Astrocyte (in vitro differentiated cells and primary cell): ENCODE measurements at regions not wholly inside any gene's neighbourhood (a gene's known extent, or its start where the extent isn't known, plus 50 kb on each side); places are given as distances from the start of the nearest gene placed in this dataset.

ENCODE experiments used
- DNase-seq: peaks from one replicate; pipeline ENCODE4 v3.0.0-alpha.2; 2010; ENCODE audit warnings: low read depth
- FAIRE-seq: peaks from 2 replicates; lab custom pipeline; 2011; peaks lifted over from hg19 to GRCh38; lab: Jason Lieb, UNC
- H2AFZ ChIP-seq: 2 replicates; pipeline ENCODE4 v1.6.0; 2012; ENCODE audit warnings: low read depth, low read length, inconsistent platforms
- H3K27ac ChIP-seq: 2 replicates; pipeline ENCODE4 v1.5.1; 2011; ENCODE audit warnings: low read depth, low read length, inconsistent platforms
- H3K27me3 ChIP-seq: 2 replicates; pipeline ENCODE4 v1.6.0; 2011; ENCODE audit warnings: low read length, inconsistent platforms; ENCODE audit not compliant: insufficient read depth
- H3K36me3 ChIP-seq: 2 replicates; pipeline ENCODE4 v1.5.1; 2011; ENCODE audit warnings: low read length, inconsistent platforms; ENCODE audit not compliant: insufficient read depth
- H3K4me1 ChIP-seq: 2 replicates; pipeline ENCODE4 v1.5.1; 2011; ENCODE audit warnings: low read length, inconsistent platforms; ENCODE audit not compliant: insufficient read depth
- H3K4me2 ChIP-seq: 2 replicates; pipeline ENCODE4 v1.6.0; 2012; ENCODE audit warnings: low read length, inconsistent platforms
- H3K4me3 ChIP-seq: 2 replicates; pipeline ENCODE4 v1.5.1; 2011; ENCODE audit warnings: low read depth, mild to moderate bottlenecking, low read length, inconsistent platforms; ENCODE audit not compliant: insufficient read depth
- H3K79me2 ChIP-seq: 2 replicates; pipeline ENCODE4 v1.6.0; 2012; ENCODE audit warnings: mild to moderate bottlenecking, low read length, inconsistent platforms; ENCODE audit not compliant: insufficient read depth
- H3K9ac ChIP-seq: 2 replicates; pipeline ENCODE4 v1.6.0; 2012; ENCODE audit warnings: mild to moderate bottlenecking, low read length, inconsistent platforms
- H3K9me3 ChIP-seq: 2 replicates; pipeline ENCODE4 v1.5.1; 2012; ENCODE audit warnings: low read depth, mild to moderate bottlenecking, low read length, inconsistent platforms; ENCODE audit not compliant: insufficient read depth
- H4K20me1 ChIP-seq: 2 replicates; pipeline ENCODE4 v1.6.0; 2012; ENCODE audit warnings: low read length, inconsistent platforms; ENCODE audit not compliant: insufficient read depth
- H3K27ac Mint-ChIP-seq: one replicate; pipeline ENCODE4 v1.8.0; 2021; ENCODE audit warnings: mild to moderate bottlenecking, mixed read lengths; ENCODE audit not compliant: unreplicated experiment
- H3K27me3 Mint-ChIP-seq: one replicate; pipeline ENCODE4 v1.8.0; 2021; ENCODE audit warnings: low read depth, mixed read lengths; ENCODE audit not compliant: unreplicated experiment
- H3K36me3 Mint-ChIP-seq: one replicate; pipeline ENCODE4 v1.8.0; 2021; ENCODE audit warnings: low read depth, mixed read lengths; ENCODE audit not compliant: unreplicated experiment
- H3K4me1 Mint-ChIP-seq: one replicate; pipeline ENCODE4 v1.8.0; 2021; ENCODE audit warnings: low read depth, mixed read lengths; ENCODE audit not compliant: unreplicated experiment
- H3K4me3 Mint-ChIP-seq: one replicate; pipeline ENCODE4 v1.8.0; 2021; ENCODE audit warnings: mild to moderate bottlenecking, moderate library complexity, mixed read lengths; ENCODE audit not compliant: unreplicated experiment
- H3K9me3 Mint-ChIP-seq: one replicate; pipeline ENCODE4 v1.8.0; 2021; ENCODE audit warnings: mild to moderate bottlenecking, mixed read lengths; ENCODE audit not compliant: unreplicated experiment
- EZH2 ChIP-seq: IDR thresholded peaks from 2 replicates; pipeline ENCODE4 v1.6.1; 2012; ENCODE audit warnings: mild to moderate bottlenecking, low read length, inconsistent platforms; ENCODE audit not compliant: insufficient read depth
- TF ChIP-seq, protein P1 (sequence below): IDR thresholded peaks from 2 replicates; pipeline ENCODE4 v1.5.1; 2011; ENCODE audit warnings: low read depth, mild to moderate bottlenecking, inconsistent platforms, low read length, moderate library complexity; ENCODE audit not compliant: insufficient read depth

DNA sequence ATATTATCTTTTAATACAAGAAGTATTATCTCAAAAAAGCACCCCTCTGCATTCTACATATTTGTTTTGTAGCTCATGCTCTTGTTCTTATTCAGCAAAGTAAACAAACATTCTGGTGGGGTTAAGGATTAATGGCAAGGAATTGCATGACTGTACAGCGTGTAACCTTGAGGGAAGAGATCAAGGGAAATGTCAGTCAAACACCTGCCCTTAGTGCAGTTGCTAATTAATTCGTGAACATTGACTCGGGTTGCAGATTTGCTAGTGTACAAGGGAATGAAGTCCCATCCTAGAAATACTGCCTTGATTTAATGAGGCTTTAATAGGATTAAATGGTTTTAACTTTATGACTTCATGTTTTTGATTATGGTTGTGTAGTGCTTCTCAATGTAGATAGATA lies 1758.1 kb downstream of the MAT2B start:
- no peak overlapping the region for H2AFZ ChIP-seq
- no peaks in the 10 kb centered on the region for H3K27me3 Mint-ChIP-seq
- TF ChIP-seq EZH2: no peak
- TF ChIP-seq, protein P1, sequence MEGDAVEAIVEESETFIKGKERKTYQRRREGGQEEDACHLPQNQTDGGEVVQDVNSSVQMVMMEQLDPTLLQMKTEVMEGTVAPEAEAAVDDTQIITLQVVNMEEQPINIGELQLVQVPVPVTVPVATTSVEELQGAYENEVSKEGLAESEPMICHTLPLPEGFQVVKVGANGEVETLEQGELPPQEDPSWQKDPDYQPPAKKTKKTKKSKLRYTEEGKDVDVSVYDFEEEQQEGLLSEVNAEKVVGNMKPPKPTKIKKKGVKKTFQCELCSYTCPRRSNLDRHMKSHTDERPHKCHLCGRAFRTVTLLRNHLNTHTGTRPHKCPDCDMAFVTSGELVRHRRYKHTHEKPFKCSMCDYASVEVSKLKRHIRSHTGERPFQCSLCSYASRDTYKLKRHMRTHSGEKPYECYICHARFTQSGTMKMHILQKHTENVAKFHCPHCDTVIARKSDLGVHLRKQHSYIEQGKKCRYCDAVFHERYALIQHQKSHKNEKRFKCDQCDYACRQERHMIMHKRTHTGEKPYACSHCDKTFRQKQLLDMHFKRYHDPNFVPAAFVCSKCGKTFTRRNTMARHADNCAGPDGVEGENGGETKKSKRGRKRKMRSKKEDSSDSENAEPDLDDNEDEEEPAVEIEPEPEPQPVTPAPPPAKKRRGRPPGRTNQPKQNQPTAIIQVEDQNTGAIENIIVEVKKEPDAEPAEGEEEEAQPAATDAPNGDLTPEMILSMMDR: no peak
- H3K36me3 Mint-ChIP-seq: no peaks in the 10 kb centered on the region
- H3K4me3 ChIP-seq: no peak overlapping the region
- no peak overlapping the region for H3K4me2 ChIP-seq
- H3K27ac Mint-ChIP-seq: no peak overlapping the region
- no peaks in the 10 kb centered on the region for H3K79me2 ChIP-seq
- H3K9me3 ChIP-seq: no peaks in the 10 kb centered on the region
- H4K20me1 ChIP-seq: no peaks in the 10 kb centered on the region
- DNase-seq (no peak), FAIRE-seq (no peak)
- no peaks in the 10 kb centered on the region for H3K4me1 ChIP-seq
- no peak overlapping the region for H3K9ac ChIP-seq
- H3K27me3 ChIP-seq: no peaks in the 10 kb centered on the region
- no peaks in the 10 kb centered on the region for H3K4me1 Mint-ChIP-seq
- no peaks in the 10 kb centered on the region for H3K36me3 ChIP-seq
- H3K4me3 Mint-ChIP-seq: no peak overlapping the region
- peaks cover 2% of the 10 kb centered on the region for H3K9me3 Mint-ChIP-seq
- H3K27ac ChIP-seq: no peak overlapping the region

DNA sequence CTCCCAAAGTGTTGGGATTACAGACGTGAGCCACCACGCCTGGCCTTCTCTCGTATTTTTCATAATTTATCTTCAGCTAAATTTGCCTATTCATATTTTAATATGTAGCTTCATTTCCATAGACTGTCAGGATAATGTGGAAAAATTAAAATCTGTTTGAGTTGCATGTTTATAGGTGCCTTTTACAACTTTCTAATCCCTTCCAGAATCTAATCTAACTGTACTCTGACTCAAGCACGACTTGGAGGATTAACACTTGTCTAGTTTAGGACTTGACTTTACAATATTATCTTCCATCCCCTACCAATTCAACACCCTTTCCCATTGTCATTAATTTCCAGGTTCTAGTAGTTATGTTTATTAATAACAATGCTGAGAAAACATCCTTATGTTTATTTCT lies 1761.5 kb downstream of the MAT2B start:
- Histone ChIP-seq H3K9me3 (no peaks in the 10 kb centered on the region), H3K79me2 (no peaks in the 10 kb centered on the region), H2AFZ (no peak overlapping the region), H3K27ac (no peak overlapping the region), H3K36me3 (no peaks in the 10 kb centered on the region), H3K4me2 (no peak overlapping the region), H4K20me1 (no peaks in the 10 kb centered on the region), H3K27me3 (no peaks in the 10 kb centered on the region), H3K9ac (no peak overlapping the region), H3K4me3 (no peak overlapping the region), H3K4me1 (no peaks in the 10 kb centered on the region)
- H3K36me3 Mint-ChIP-seq: no peaks in the 10 kb centered on the region
- no peak overlapping the region for H3K27ac Mint-ChIP-seq
- H3K4me3 Mint-ChIP-seq: no peak overlapping the region
- H3K27me3 Mint-ChIP-seq: no peaks in the 10 kb centered on the region
- H3K9me3 Mint-ChIP-seq: peaks cover 2% of the 10 kb centered on the region
- H3K4me1 Mint-ChIP-seq: no peaks in the 10 kb centered on the region
- no peak for DNase-seq
- TF ChIP-seq, protein P1: no peak
- no peak for TF ChIP-seq EZH2
- FAIRE-seq: no peak

DNA sequence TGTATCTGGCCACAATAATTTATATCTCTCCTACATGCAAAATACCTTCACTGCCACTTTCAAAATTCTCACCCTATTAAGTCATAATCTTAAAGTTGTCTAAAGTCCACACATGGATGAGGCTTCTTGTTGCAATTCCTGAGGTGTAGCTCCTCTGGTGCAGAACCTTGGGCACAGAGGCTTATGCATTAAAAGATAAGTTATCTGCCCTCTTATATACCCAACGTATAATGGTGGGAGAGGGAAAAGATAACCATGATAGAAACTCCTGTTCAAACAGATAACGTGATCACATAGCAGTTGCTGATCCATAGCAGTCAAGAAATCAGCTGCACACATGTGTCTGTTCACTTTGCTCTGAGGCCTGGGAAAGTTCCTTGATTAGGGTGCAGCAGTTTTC lies 1767.0 kb downstream of the MAT2B start:
- Histone ChIP-seq H3K9ac (no peak overlapping the region), H3K4me3 (no peak overlapping the region), H3K27me3 (no peaks in the 10 kb centered on the region), H3K79me2 (no peaks in the 10 kb centered on the region), H3K27ac (no peak overlapping the region), H3K4me2 (no peak overlapping the region), H2AFZ (no peak overlapping the region), H4K20me1 (no peaks in the 10 kb centered on the region), H3K36me3 (no peaks in the 10 kb centered on the region), H3K4me1 (no peaks in the 10 kb centered on the region), H3K9me3 (no peaks in the 10 kb centered on the region)
- TF ChIP-seq, protein P1: no peak
- TF ChIP-seq EZH2: no peak
- no peak for DNase-seq
- Mint-ChIP-seq H3K27ac (no peak overlapping the region), H3K9me3 (peaks cover 2% of the 10 kb centered on the region), H3K4me3 (no peak overlapping the region), H3K27me3 (no peaks in the 10 kb centered on the region), H3K4me1 (no peaks in the 10 kb centered on the region), H3K36me3 (no peaks in the 10 kb centered on the region)
- FAIRE-seq: no peak
